ENCODE measurements at regions not wholly inside any gene's neighbourhood (a gene's known extent, or its start where the extent isn't known, plus 50 kb on each side); places are given as distances from the start of the nearest gene placed in this dataset.

DNA sequence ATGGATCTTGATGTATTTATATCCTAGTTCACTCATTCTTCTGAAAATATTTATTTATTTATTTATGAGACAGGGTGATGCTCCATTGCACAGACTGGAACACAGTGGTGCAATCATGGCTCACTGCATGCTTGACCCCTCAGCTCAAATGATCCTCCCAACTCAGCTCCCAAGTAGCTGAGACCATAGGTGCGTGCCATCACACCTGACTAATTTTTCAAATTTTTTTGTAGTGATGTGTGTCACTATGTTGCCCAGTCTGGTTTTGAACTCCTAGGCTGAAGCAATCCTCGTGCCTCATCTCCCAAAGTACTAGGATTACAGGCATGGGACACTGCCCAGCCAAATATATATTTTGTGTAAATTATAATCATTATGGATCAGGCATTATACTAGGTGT is 595.6 kb upstream of the ATP2B1 start:
- no peak for TF ChIP-seq SP1 (IDR thresholded peaks at IDR 0.05)
- no peak for TF ChIP-seq RAD21 (IDR thresholded peaks at IDR 0.05)
- no peak for TF ChIP-seq EGR1 (IDR thresholded peaks at IDR 0.05; ENCODE audit: low read depth in 2 of 2)
- TF ChIP-seq, protein P1, sequence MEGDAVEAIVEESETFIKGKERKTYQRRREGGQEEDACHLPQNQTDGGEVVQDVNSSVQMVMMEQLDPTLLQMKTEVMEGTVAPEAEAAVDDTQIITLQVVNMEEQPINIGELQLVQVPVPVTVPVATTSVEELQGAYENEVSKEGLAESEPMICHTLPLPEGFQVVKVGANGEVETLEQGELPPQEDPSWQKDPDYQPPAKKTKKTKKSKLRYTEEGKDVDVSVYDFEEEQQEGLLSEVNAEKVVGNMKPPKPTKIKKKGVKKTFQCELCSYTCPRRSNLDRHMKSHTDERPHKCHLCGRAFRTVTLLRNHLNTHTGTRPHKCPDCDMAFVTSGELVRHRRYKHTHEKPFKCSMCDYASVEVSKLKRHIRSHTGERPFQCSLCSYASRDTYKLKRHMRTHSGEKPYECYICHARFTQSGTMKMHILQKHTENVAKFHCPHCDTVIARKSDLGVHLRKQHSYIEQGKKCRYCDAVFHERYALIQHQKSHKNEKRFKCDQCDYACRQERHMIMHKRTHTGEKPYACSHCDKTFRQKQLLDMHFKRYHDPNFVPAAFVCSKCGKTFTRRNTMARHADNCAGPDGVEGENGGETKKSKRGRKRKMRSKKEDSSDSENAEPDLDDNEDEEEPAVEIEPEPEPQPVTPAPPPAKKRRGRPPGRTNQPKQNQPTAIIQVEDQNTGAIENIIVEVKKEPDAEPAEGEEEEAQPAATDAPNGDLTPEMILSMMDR (IDR thresholded peaks at IDR 0.05; ENCODE audit: low read depth, low read length, missing input control): no peak
- TF ChIP-seq TAF1 (conservative IDR thresholded peaks at IDR 0.05): no peak
- TF ChIP-seq GABPA (IDR thresholded peaks at IDR 0.05 in 1 of 2, conservative IDR thresholded peaks at IDR 0.05 in 1 of 2): no peak
- no peak for TF ChIP-seq FOXA1 (IDR thresholded peaks at IDR 0.05)
- TF ChIP-seq, protein P2, sequence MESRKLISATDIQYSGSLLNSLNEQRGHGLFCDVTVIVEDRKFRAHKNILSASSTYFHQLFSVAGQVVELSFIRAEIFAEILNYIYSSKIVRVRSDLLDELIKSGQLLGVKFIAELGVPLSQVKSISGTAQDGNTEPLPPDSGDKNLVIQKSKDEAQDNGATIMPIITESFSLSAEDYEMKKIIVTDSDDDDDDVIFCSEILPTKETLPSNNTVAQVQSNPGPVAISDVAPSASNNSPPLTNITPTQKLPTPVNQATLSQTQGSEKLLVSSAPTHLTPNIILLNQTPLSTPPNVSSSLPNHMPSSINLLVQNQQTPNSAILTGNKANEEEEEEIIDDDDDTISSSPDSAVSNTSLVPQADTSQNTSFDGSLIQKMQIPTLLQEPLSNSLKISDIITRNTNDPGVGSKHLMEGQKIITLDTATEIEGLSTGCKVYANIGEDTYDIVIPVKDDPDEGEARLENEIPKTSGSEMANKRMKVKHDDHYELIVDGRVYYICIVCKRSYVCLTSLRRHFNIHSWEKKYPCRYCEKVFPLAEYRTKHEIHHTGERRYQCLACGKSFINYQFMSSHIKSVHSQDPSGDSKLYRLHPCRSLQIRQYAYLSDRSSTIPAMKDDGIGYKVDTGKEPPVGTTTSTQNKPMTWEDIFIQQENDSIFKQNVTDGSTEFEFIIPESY (IDR thresholded peaks at IDR 0.05): no peak
- no peak for TF ChIP-seq JUND (IDR thresholded peaks at IDR 0.05)
